DND-41 (cell line): ENCODE measurements at regions not wholly inside any gene's neighbourhood (a gene's known extent, or its start where the extent isn't known, plus 50 kb on each side); places are given as distances from the start of the nearest gene placed in this dataset.

Experiments
- ATAC-seq: fragments of 200-7000 bp; cut with Tn5 transposase; 3 replicates; pipeline ENCODE4 v1.9.1; 2021; ENCODE audit warnings: low read depth; ENCODE audit not compliant: insufficient read depth
- DNase-seq: peaks from one replicate; pipeline ENCODE4 v3.0.0-alpha.2; 2020
- H2AFZ ChIP-seq: 2 replicates; pipeline ENCODE4 v1.6.0; 2012; ENCODE audit warnings: low read depth, low read length
- H3K27ac ChIP-seq: 2 replicates; pipeline ENCODE4 v1.5.1; 2012; ENCODE audit warnings: low read length, inconsistent platforms
- H3K27me3 ChIP-seq: fragments of 200-600 bp; sonication (generic); 2 replicates; pipeline ENCODE4 v1.6.0; 2012; ENCODE audit warnings: low read length, mild to moderate bottlenecking, inconsistent platforms; ENCODE audit not compliant: insufficient read depth, poor library complexity
- H3K36me3 ChIP-seq: 2 replicates; pipeline ENCODE4 v1.5.1; 2012; ENCODE audit warnings: low read length, inconsistent platforms; ENCODE audit not compliant: insufficient read depth
- H3K4me1 ChIP-seq: 2 replicates; pipeline ENCODE4 v1.5.1; 2012; ENCODE audit warnings: mild to moderate bottlenecking, low read length; ENCODE audit not compliant: insufficient read depth
- H3K4me2 ChIP-seq: 2 replicates; pipeline ENCODE4 v1.6.0; 2012; ENCODE audit warnings: mild to moderate bottlenecking, moderate library complexity, low read length, inconsistent platforms; ENCODE audit not compliant: insufficient read depth
- H3K4me3 ChIP-seq, 2 experiments: fragments of 200-600 bp in 1 of 2; shearing (Covaris generic) in 1 of 2; 2 replicates each; pipeline ENCODE4 v1.5.1; 2012 to 2016; ENCODE audit warnings: inconsistent platforms in 2 of 2, low read length in 2 of 2, mild to moderate bottlenecking in 2 of 2, low read depth in 1 of 2, moderate library complexity in 1 of 2
- H3K79me2 ChIP-seq: 2 replicates; pipeline ENCODE4 v1.6.0; 2012; ENCODE audit warnings: low read length, inconsistent platforms; ENCODE audit not compliant: insufficient read depth
- H3K9ac ChIP-seq: 2 replicates; pipeline ENCODE4 v1.6.0; 2012; ENCODE audit warnings: low read depth, mild to moderate bottlenecking, inconsistent platforms, low read length, moderate library complexity
- H3K9me3 ChIP-seq: 2 replicates; pipeline ENCODE4 v1.5.1; 2012; ENCODE audit warnings: low read length, moderate library complexity, mild to moderate bottlenecking, inconsistent platforms; ENCODE audit not compliant: insufficient read depth, severe bottlenecking
- H4K20me1 ChIP-seq: 2 replicates; pipeline ENCODE4 v1.6.0; 2012; ENCODE audit warnings: low read length; ENCODE audit not compliant: insufficient read depth
- CTCF ChIP-seq: IDR thresholded peaks from 2 replicates; pipeline ENCODE4 v1.5.1; 2012; ENCODE audit warnings: borderline replicate concordance, low read length, moderate library complexity, mild to moderate bottlenecking; ENCODE audit not compliant: poor library complexity, severe bottlenecking; ENCODE audit errors: extremely low read depth
- EZH2 ChIP-seq: IDR thresholded peaks from 3 replicates; pipeline ENCODE4 v1.6.1; 2012; ENCODE audit warnings: borderline replicate concordance, low read depth, mild to moderate bottlenecking, moderate library complexity, low read length, inconsistent platforms; ENCODE audit not compliant: severe bottlenecking

- H3K79me2 ChIP-seq, result no peaks in the 10 kb centered on the region
- no peak overlapping the region for H3K9ac ChIP-seq
- no peak overlapping the region for H2AFZ ChIP-seq
- DNase-seq (no peak), ATAC-seq (no peak)
- H3K36me3 ChIP-seq, result no peaks in the 10 kb centered on the region
- no peaks in the 10 kb centered on the region for H3K27me3 ChIP-seq
- H3K4me2 ChIP-seq, result no peak overlapping the region
- no peaks in the 10 kb centered on the region for H3K9me3 ChIP-seq
- no peak overlapping the region for H3K27ac ChIP-seq
- no peak overlapping the region for H3K4me3 ChIP-seq
- no peaks in the 10 kb centered on the region for H4K20me1 ChIP-seq
- TF ChIP-seq EZH2 (no peak), CTCF (no peak)
- H3K4me1 ChIP-seq, result no peaks in the 10 kb centered on the region
Observed at GRCh38 chr5:125525356-125525755, 778.9 kb upstream of the ZNF608 start.

GRCh38 chr5:125526966-125527365 lies 780.5 kb upstream of the ZNF608 start:
- DNase-seq, result no peak
- ATAC-seq, result no peak
- no peaks in the 10 kb centered on the region for H3K27me3 ChIP-seq
- H3K9ac ChIP-seq, result no peak overlapping the region
- no peaks in the 10 kb centered on the region for H4K20me1 ChIP-seq
- no peak overlapping the region for H2AFZ ChIP-seq
- no peak overlapping the region for H3K4me2 ChIP-seq
- H3K4me3 ChIP-seq, result no peak overlapping the region
- H3K9me3 ChIP-seq, result no peaks in the 10 kb centered on the region
- TF ChIP-seq CTCF, result no peak
- no peak for TF ChIP-seq EZH2
- no peaks in the 10 kb centered on the region for H3K4me1 ChIP-seq
- no peaks in the 10 kb centered on the region for H3K79me2 ChIP-seq
- H3K36me3 ChIP-seq, result no peaks in the 10 kb centered on the region
- H3K27ac ChIP-seq, result no peak overlapping the region

- no peak for TF ChIP-seq EZH2
- no peak for TF ChIP-seq CTCF
- DNase-seq, result no peak
- ATAC-seq, result no peak
Observed at GRCh38 chr5:125528881-125529280, 782.4 kb upstream of the ZNF608 start.

More at GRCh38 chr5:125528881-125529280, 782.4 kb upstream of the ZNF608 start:
- no peaks in the 10 kb centered on the region for H3K36me3 ChIP-seq
- H3K4me2 ChIP-seq, result no peak overlapping the region
- H3K27me3 ChIP-seq, result no peaks in the 10 kb centered on the region
- no peak overlapping the region for H2AFZ ChIP-seq
- no peaks in the 10 kb centered on the region for H3K9me3 ChIP-seq
- H3K9ac ChIP-seq, result no peak overlapping the region
- no peaks in the 10 kb centered on the region for H3K79me2 ChIP-seq
- no peak overlapping the region for H3K4me3 ChIP-seq
- H3K27ac ChIP-seq, result no peak overlapping the region
- no peaks in the 10 kb centered on the region for H4K20me1 ChIP-seq
- H3K4me1 ChIP-seq, result no peaks in the 10 kb centered on the region
